Heart left ventricle (tissue), 13 donors: ENCODE measurements at regions not wholly inside any gene's neighbourhood (a gene's known extent, or its start where the extent isn't known, plus 50 kb on each side); places are given as distances from the start of the nearest gene placed in this dataset.

Source experiments
- POLR2A ChIP-seq, 2 donors: fragments of 450-650 bp; IDR thresholded peaks; one replicate each; pipeline ENCODE4 v1.6.1; 2017; ENCODE audit warnings: antibody characterized with exemption in 2 of 2, mild to moderate bottlenecking in 2 of 2, moderate library complexity in 2 of 2
- TF ChIP-seq, protein P1 (sequence below), 12 donors: fragments of 200-600 bp; sonication (generic) in 4 of 12; IDR thresholded peaks; one replicate each; pipeline versions ENCODE4 v1.5.0 to v1.8.0; 2018 to 2022; ENCODE audit warnings: antibody characterized with exemption in 12 of 12, mild to moderate bottlenecking in 5 of 12
- donor health status: ischemic (EF 13 %, LVEDD 7.1; RV severe dilation, severe dysfunction).
- donor health status: DM: no; HTN: yes; CAD: no.
- donor health status: DM: no; HTN: no; CAD: no.
- donor health status: ischemic (EF 25% LVEDD 6.9; RV normal size, moderate dysfunction).
- donor health status: ischemic (EF 25% LVEDD 5.7; RV mildly dilated, moderate dysfunction).
- donor health status: ischemic (EF 35%, LVEDD 5.7; RV mildly dilated, moderate dysfunction).
- donor health status: nonischemic (EF 11% LVEDD 7.7; RV severe dilation, severe dysfunction).
- donor health status: DM: yes; HTN: yes; CAD: no.
- donor health status: PGD.
- donor health status: ischemic (EF 29% LVEDD 5.4; RV normal size, mild dysfunction).
- donor health status: nonischemic (EF 23%, LVEDD 6.1; RV moderate dilation, normal function).

DNA sequence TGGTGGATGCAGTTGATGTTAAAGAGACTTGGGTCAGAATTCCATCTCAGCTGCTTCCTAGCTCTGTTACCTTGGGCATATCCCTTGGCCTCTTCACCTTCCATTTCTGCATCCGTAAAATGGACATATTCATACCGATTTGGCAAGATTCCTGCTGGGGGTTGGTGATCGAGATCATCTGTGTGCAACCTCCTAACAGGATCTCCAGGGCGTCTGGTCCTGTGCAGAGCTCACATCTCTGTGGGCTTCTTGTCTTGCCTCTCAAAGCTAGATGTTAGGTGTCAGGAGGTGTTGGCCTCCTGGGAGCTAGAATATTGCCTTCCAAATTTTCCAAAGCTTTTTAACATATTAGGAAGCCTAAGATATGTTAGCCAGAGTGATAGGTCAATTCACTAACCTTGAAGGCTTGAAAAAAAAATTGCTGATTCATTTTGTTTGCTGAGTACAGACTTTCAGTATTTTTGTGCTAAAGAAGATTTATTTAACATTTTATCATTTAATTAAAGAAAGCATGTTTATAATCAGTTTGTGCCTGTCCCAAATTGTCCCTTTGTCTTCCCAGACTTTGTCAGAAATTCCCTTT lies 69.7 kb upstream of the ZNF516 start:
- TF ChIP-seq, protein P1, sequence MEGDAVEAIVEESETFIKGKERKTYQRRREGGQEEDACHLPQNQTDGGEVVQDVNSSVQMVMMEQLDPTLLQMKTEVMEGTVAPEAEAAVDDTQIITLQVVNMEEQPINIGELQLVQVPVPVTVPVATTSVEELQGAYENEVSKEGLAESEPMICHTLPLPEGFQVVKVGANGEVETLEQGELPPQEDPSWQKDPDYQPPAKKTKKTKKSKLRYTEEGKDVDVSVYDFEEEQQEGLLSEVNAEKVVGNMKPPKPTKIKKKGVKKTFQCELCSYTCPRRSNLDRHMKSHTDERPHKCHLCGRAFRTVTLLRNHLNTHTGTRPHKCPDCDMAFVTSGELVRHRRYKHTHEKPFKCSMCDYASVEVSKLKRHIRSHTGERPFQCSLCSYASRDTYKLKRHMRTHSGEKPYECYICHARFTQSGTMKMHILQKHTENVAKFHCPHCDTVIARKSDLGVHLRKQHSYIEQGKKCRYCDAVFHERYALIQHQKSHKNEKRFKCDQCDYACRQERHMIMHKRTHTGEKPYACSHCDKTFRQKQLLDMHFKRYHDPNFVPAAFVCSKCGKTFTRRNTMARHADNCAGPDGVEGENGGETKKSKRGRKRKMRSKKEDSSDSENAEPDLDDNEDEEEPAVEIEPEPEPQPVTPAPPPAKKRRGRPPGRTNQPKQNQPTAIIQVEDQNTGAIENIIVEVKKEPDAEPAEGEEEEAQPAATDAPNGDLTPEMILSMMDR (IDR thresholded peaks at IDR 0.05): no peak
- no peak for TF ChIP-seq POLR2A (IDR thresholded peaks at IDR 0.05)
